Renal cortex interstitium (tissue), 11 donors: ENCODE measurements at regions not wholly inside any gene's neighbourhood (a gene's known extent, or its start where the extent isn't known, plus 50 kb on each side); places are given as distances from the start of the nearest gene placed in this dataset.
"Not testable (repeated sequence)": the region's sequence is repeated elsewhere in the genome, so short reads cannot be mapped to it uniquely, and the experiment has no call there.

Experiments
- DNase-seq, 11 donors: peaks; one replicate each; pipeline ENCODE4 v3.0.0-alpha.2; 2013; ENCODE audit warnings: low read depth in 9 of 11, low spot score in 4 of 11; ENCODE audit errors: extremely low read depth in 1 of 11

DNA sequence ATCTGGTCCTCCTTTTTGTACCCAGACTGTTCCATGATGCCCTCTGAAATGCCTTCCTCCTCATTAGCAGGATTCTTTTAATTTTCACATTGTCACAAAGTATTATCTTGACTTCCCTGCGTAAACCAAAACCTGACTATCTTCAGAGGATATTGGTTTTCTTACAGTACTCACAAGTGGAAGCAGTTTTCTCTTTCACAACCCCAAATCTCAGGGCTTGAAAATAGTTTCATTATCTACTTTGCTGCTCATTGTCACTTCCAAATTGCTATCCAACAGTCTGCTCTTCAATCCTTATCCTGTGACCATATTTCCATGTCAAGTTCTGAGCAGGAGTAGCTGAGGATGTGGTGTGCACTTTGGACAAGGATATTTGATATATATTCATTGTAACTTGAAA is 324.1 kb downstream of the FAM170A start:
- DNase-seq, result no peak

DNA sequence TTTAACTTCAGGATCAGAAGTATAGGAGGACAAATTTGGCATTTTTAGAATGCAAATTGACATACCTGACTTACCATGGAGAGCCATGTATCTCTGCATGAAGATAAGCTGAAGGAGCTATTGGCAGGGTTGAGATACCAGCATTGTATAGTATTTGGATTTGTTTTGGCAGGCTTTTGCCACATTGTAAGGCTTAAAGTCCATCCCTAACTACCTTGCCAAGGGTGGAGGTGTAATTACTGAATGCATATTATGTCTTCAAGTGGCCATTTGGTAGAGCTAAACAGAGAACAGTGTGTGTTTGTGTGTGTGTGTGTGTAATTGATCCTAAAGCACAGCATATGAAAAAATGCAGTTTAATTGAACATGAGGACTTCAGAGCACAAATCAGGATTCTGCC is 324.7 kb downstream of the FAM170A start:
- DNase-seq, result no peak

DNA sequence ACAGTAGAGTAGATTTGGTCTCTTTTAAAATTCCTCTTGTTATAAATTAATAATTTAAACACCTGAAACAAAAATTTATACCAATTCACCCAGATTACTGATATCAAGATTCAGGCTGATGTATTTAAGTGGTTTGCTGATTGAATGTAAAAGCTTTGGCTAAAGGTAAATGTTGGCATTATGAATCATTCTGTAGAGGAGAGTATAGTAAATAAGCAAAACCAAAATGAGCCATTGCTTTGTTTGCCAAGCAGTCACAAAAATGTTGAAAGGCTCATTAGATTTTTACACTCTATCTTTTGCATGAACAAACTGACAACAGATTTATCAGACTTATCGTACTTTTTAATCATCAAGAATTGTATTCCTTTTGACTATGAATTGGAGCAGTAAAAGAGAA is 332.6 kb downstream of the FAM170A start:
- no peak for DNase-seq

DNA sequence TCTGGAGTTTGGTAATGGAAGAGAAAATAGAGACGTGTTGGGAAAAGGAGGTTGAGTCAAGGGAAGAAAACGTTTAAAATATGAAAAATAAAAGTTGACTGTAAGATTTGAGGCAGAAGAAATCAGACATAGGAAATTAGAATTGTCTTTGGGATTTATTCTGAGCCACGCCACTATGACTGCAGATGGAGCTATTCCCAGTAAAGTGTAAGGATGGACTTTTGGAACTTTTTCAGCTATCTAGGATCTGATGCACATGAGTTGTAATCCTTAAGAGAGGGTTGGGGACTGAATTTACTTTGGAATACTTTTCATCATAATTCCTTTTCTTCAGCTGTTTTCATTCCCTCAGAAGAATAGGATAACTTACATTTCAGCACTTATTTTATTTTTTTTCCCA is 336.7 kb downstream of the FAM170A start:
- DNase-seq, result no peak

DNA sequence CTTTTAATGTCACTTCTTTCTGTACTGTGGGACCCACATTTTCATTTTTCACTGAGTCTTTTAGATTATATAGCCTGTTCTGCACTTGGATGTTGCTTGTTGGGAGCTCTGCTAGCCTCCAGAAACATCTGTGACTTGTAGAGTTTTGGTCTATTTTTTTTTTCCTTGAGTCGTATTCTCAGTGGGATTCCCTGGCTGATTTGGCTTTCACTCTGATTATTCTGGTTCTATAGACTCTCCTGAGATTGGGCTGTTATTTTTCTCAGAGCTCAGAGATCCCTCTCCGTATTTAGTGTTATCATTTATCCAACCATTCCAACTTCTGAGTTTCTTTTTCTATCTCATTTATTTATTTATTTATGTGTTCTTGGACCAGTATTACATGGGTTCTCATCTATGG is 339.3 kb downstream of the FAM170A start:
- DNase-seq, result no peak

DNA sequence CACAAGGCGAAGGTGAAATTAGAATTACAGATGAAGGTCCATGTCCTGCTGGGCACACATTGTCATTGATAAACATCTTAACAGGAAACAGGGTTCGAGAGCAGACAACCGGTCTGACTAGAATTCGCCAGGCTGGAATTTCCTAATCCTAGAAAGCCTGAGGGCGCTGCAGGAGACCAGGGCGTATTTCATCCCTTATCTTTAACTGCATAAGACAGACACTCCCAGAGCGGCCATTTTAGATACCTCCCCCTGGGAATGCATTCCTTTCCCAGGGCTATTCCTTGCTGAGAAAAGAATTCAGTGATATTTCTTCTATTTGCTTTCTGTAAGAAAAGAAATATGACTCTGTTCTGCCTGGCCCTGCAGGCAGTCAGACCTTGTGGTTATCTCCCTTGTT is 357.7 kb downstream of the FAM170A start:
- not testable (repeated sequence) for DNase-seq

DNA sequence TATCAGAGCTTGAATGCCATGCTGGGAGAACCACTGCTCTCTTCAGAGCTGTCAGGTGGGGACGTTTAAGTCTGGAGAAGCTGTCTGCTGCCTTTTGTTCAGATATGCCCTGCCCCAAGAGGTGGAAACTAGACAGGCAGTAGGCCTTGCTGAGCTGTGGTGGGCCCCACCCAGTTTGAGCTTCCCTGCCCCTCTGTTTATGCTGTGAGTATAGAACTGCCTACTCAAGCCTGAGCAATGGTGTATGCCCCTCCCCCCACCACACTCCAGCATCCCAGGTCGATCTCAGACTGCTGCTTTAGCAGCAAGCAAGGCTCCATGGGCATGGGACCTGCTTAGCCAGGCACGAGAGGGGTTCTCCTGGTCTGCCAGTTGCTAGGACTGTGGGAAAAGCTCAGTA is 362.3 kb downstream of the FAM170A start:
- no peak for DNase-seq

DNA sequence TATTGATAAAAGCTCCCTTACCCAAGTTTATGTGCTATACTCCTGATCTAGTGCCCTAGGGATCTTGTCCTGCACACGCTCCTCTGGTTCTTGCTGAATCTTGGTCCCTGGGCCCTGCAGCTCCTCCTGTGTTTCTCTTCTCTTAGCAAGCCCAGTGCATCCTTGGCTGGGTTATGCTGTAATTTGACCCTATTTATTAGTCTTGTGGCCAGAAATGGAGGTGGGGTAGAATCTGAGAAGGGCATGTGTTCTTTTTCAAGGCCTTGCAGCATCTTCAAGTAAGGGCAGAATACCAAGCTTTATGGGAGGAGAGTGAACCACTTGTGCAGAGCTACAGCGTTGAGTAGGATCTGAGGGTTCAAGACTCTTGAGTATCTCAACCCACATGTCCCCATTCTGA is 366.8 kb downstream of the FAM170A start:
- DNase-seq, result no peak

DNA sequence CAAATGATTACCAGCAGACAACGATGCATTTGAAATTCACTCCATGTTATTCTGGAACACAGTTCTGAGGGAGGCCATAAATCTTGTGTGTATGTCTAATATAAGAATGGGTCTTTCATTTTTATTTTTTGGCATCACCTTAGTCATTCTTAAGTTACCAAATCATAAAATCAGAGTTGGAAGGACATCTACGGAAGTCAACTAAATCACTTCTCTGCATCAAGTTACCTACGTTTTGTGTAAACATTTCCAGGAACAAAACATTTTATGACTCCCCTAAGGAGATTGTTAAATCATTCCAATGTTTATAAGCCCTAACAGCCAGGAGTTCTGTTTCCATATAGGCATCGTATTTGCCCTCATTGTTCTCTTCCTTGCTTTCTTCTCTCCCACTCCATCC is 378.2 kb downstream of the FAM170A start:
- no peak for DNase-seq

DNA sequence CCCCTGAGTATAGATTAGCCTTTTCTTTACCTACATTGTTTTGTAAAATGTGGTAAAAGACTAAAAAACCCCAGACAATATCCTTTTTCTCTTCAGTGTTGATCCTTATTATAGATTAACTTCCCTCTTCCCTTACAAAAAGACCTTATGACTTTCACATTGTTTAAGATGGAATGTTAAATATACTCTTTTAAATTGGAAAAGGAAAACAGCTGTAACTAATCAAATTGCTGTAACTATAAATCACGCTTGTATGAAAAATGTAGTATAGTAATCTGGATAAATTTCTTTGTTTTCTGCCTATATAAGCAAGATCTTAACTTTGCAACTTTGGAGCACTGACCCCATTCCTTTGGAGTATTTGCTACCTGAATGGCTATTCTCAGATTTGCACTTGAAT is 383.1 kb downstream of the FAM170A start:
- no peak for DNase-seq

DNA sequence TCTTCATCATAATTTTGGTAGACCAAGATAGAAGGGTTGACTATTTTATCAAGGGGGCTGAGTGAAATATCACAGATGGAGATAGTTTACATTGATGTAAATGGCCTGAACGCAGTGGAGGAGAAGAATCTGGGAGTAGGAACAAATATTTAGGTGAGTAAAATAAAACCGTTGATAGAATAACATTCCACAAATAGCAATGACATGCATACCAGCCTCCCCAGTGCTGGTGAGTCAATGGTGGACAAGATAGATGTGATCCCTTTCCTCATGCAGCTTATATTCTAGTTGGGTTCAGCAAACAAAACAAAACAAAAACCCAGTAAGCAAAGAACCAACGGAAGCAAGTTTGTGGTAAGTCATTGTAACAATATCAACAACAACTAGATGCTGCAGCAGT is 385.2 kb downstream of the FAM170A start:
- no peak for DNase-seq

DNA sequence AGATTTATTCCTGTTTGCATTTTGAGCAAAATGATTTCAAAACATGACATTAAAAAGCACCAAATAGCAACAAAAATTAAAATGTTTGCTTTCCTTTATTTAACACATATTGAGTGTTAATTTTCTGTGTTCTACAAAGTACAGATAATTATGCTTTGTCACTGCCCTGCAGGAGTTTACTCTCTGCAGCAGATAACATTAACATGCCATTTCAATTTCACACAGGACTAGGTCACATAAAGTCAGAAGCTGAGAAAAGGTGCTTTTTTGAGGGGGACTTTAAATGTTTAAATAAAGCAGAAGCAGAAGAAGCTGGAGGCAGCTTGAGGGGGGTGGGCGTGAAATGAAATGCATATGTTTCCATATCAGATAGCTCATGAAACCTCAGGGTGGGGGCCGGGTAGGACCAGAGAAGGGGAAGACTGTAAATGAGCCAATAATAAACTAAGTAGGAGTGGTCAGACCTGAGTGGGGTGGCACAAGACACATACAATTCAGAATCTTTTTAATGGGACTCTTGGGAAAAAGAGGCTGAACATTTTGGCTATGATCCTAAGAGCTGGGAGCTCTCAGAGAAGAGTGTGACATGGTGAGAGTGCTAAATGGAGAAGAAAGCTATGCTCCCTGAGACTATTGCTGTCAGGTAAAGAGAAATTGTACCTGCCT is 387.5 kb downstream of the FAM170A start:
- no peak for DNase-seq

DNA sequence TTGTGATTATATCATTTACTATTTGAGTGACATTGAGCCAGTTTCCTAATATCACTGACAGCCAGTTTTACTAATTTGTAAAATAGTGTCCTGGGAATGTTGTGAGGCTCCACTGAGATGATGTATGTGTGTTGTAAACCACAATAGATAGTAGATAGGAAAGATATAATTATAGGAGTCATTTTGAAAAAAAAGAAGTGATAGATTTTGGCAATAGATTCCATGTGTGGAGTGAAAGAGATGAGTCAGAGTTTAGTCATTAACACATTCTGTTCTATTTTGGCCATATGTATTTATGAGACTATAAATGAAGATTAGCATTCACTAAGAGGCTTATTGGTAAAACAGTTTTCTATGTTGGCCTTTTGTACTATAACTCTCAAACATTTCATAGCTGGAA is 388.2 kb downstream of the FAM170A start:
- DNase-seq, result no peak

DNA sequence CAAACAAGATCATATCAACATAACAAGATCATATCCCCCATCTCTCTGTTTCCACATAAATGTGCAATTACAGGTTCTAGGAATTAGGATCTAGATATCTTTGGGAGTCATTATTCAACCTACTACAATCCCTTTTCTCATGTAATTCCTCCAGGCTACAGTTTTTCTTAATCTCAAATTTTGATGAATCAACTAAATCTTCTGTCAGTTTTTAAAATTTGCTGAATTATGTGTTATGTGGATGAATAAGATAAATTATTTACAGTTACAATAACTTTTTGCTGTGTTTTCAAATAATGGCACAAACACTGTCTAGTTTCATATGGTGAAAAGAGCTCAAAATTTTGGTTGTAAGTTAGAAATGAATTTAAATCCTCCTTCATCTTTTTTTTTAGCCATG is 405.8 kb downstream of the FAM170A start:
- DNase-seq, result no peak

DNA sequence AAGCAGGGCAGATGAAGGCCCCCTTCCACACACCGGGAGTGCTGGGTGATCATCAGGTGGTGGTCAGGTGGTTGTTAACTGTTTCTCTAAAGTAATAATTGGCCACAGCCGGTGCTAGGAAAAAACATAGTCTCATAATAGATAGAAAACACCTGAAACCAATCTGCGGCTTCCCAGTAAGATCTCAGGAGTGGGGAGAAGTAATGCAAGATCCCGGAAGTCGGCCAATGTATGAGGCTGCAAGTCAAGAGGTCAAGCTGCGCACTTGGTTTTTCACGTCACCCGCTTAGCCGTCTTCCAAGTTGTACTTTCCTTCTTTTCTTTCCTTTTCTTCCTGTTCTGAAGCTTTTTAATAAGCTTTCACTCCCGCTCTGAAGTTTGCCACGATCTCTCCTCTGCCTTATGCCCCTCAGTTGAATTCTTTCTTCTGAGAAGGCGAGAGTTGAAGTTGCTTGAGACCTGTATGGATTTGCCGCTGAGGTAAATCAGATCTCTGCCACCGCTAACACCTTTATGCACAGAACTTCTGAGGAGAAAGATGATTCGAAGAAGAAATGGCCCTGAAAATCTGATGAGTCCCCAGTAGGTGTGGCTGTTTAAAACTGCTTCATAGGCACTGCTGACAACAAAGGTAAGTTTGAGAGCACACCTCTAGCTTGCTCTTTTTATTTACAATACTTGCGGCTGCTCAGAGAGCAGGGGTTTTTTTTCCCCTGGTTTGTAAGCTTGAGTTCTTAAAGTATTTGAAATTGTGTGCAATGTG is 406.6 kb downstream of the FAM170A start:
- DNase-seq, result no peak

DNA sequence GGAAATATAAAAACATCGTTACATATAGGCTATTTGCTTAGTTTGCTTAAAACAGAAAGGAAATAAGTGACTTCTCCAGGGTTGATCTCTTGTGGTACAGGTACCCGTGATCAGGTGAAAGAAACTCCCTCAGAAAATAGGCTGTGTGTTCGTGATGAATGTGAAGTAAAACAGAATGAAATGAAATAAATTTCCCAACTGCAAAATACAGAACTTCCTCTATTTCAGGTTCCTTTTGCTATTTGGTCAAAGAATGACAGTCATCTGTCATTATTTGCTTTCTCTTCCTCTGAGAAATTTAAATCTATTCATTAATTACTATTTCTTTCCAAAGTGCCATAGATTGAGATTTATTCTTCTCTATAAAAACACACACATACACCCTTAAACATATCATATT is 408.1 kb downstream of the FAM170A start:
- DNase-seq, result no peak

DNA sequence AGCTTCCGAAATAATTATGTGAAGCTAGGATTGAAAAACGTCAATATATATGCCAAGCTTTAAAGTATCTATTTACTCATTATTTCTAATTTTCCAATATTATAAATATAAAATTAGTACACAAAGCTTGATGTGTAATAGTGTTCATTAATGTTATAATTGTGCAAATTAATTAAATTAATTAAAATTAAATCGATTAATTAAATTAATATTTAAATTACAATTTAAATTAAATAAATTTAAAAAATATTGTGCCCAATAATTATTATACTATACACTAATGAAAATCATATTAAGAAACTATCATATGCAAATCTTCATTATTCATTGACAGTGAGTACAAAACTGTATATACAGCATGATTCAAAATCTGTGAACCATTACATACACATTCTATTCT is 409.8 kb downstream of the FAM170A start:
- DNase-seq, result no peak

DNA sequence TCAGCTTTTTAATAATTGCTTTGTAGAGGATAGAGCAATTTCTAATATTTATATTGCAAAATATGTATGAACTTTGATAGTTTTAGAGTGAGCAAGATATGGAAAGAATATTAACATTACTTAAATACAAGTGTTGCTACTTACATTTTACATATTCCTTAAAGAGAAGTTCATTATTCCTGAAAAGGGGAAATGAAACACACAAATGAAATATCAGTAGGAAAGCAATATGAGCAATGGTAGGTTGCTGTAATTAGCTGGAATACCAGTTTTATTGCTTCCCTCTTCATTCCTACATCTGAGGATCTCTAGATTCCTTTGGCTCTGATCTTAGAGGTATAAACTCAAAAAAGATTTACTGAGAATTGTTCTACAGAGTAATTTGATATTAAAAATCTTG is 414.1 kb downstream of the FAM170A start:
- DNase-seq, result no peak

DNA sequence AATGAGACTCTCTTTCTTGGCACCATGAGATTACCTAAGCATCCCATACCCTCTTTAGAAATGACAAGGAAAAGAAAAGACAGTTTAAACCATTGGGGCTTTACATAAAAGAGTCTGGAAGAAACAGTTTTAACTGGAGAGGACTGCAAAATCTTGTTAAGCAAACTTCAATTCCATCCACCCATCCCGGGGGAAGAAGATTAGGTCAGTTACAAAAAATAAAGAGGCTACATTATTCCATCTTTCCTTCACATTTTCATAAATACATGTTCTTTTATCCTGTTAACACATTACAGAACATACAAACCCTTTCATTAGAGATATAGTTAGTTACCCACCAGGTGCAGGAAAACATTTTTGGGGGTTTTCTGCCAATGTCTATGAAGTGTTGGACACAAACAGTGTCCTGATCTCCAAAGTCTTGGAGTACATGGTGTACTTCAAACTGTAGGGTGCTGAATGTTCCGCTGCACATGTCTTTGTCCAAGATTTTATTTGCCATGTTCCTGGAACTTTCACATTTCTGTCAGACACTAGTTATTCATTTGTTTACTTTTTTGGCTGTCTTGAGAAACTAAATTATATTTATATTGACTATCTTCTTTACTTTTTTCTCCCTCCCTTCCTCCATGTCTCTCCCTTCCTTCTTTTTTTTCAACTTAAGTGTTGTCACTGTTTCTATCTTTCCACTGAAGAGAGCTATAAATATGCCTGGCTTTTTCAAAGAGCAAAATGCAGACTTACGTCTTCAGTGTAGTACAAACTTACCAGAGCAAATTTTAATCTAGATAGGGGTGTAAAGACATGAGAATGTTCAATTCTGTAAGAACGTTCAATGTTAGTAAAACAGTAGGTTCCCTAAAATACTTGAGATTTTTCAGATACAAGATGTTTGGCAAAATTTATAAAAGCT is 410.9 kb upstream of the PRR16 start:
- no peak for DNase-seq

DNA sequence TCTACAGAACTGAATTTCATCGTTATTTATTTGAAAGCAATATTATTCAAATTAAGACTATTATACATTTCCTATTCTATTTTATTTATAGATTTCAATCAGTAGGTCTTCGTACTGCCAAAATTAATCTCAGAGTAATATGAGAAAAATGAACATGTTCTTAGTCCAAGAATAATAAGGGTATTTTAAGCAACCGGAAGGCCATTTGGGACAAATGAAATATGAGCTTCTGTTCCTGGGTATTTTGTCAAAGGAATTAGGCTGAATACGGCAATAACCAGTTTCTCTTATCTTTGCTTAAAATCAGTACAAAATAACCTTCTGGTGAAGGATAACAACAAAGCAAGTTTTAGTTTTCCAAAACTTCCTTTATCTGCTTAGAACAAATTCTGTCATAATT is 410.3 kb upstream of the PRR16 start:
- DNase-seq, result no peak
